ENCODE measurements at regions not wholly inside any gene's neighbourhood (a gene's known extent, or its start where the extent isn't known, plus 50 kb on each side); places are given as distances from the start of the nearest gene placed in this dataset.

- TF ChIP-seq POLR2A (IDR thresholded peaks at IDR 0.05) = no peak
- TF ChIP-seq CTCF (IDR thresholded peaks at IDR 0.05) = no peak
- Histone ChIP-seq H3K27me3 (peaks cover 12 to 38% (median 22%) of the 10 kb centered on the region in 9 donors), H3K4me3 (no peak overlapping the region), H3K36me3 (no peaks in the 10 kb centered on the region), H3K27ac (no peak overlapping the region), H3K4me1 (peaks cover 0 to 11% (median 5%) of the 10 kb centered on the region in 12 donors), H3K9me3 (no peaks in the 10 kb centered on the region)
- ATAC-seq = no peak
- DNase-seq = peak in 2 of 5 donors; percentile 5 to 23
- intact Hi-C loops (cut with DNase I) = loop anchor here in 9 of 10 donors (2.0 to 10.0 kb wide), 14 partner anchors 159 to 719 kb away; partner anchors contain the start of gene CLPTM1L (in 2 of the 9)
- WGBS, 4 donors = 23 to 30% (median 27%) methylated on average over 11 to 14 of the region's 14 CpGs
These were observed 120.1 kb upstream of the LPCAT1 start for GRCh38 chr5:1643651-1644392.

GRCh38 chr5:1642621-1643061, 118.9 kb upstream of the LPCAT1 start:
- H3K36me3 ChIP-seq = no peaks in the 10 kb centered on the region
- intact Hi-C loops (cut with DNase I) = loop anchor here in 9 of 10 donors (5.0 to 10.0 kb wide), 12 partner anchors 158 to 718 kb away; partner anchors contain the start of gene CLPTM1L (in 2 of the 9)
- H3K27ac ChIP-seq = no peak overlapping the region
- H3K9me3 ChIP-seq = no peaks in the 10 kb centered on the region
- H3K27me3 ChIP-seq = peaks cover 12 to 37% (median 21%) of the 10 kb centered on the region in 9 donors
- DNase-seq (peak in 2 of 5 donors; percentile 22 to 50), ATAC-seq (no peak)
- H3K4me3 ChIP-seq = no peak overlapping the region
- H3K4me1 ChIP-seq = peaks cover 0 to 11% (median 5%) of the 10 kb centered on the region in 12 donors
- no peak for TF ChIP-seq POLR2A (IDR thresholded peaks at IDR 0.05)
- no peak for TF ChIP-seq CTCF (IDR thresholded peaks at IDR 0.05)
- 77 to 86% (median 81%) methylated on average over 3 to 11 of the region's 11 CpGs for WGBS, 4 donors

- Histone ChIP-seq H3K9me3 (no peaks in the 10 kb centered on the region), H3K36me3 (no peaks in the 10 kb centered on the region), H3K4me3 (no peak overlapping the region), H3K4me1 (peaks cover 0 to 11% (median 5%) of the 10 kb centered on the region in 12 donors), H3K27ac (no peak overlapping the region), H3K27me3 (peaks cover 12 to 35% (median 21%) of the 10 kb centered on the region in 9 donors)
- no peak for ATAC-seq
- WGBS, 4 donors = 74 to 88% (median 80%) methylated on average over 8 of the region's 8 CpGs
- no peak for TF ChIP-seq POLR2A (IDR thresholded peaks at IDR 0.05)
- no peak for TF ChIP-seq CTCF (IDR thresholded peaks at IDR 0.05)
- intact Hi-C loops (cut with DNase I) = loop anchor here in 9 of 10 donors (5.0 to 10.0 kb wide), 12 partner anchors 157 to 717 kb away; partner anchors contain the start of gene CLPTM1L (in 2 of the 9)
- peak in 2 of 5 donors; percentile 16 to 46 for DNase-seq
These were observed 118.5 kb upstream of the LPCAT1 start for GRCh38 chr5:1642221-1642620.

GRCh38 chr5:1641560-1642166, 117.9 kb upstream of the LPCAT1 start:
- no peak overlapping the region for H3K27ac ChIP-seq
- no peak overlapping the region for H3K4me3 ChIP-seq
- H3K4me1 ChIP-seq = peaks cover 0 to 11% (median 5%) of the 10 kb centered on the region in 12 donors
- H3K27me3 ChIP-seq = peaks cover 12 to 35% (median 21%) of the 10 kb centered on the region in 9 donors
- no peaks in the 10 kb centered on the region for H3K36me3 ChIP-seq
- ATAC-seq (peak; percentile 55 to 73 (median 60)), DNase-seq (peak; percentile 72 to 89 (median 77))
- intact Hi-C loops (cut with DNase I) = loop anchor here in 9 of 10 donors (5.0 to 10.0 kb wide), 12 partner anchors 157 to 717 kb away; partner anchors contain the start of gene CLPTM1L (in 2 of the 9)
- TF ChIP-seq CTCF (IDR thresholded peaks at IDR 0.05) (peak; percentile 56 to 95 (median 74)), POLR2A (IDR thresholded peaks at IDR 0.05) (no peak)
- H3K9me3 ChIP-seq = no peaks in the 10 kb centered on the region
- WGBS, 4 donors = 3 to 4% (median 3%) methylated on average over 12 of the region's 12 CpGs

Data from heart left ventricle (tissue), 16 donors.